Epithelial cell of esophagus (primary cell): ENCODE measurements at regions not wholly inside any gene's neighbourhood (a gene's known extent, or its start where the extent isn't known, plus 50 kb on each side); places are given as distances from the start of the nearest gene placed in this dataset.

Experiments
- DNase-seq: peaks from one replicate; pipeline ENCODE4 v3.0.0; 2010; ENCODE audit warnings: low read depth
- H3K4me3 ChIP-seq: 2 replicates; pipeline ENCODE4 v1.5.1; 2011; ENCODE audit warnings: mild to moderate bottlenecking, low read length, control low read depth
- CTCF ChIP-seq: IDR thresholded peaks from 2 replicates; pipeline ENCODE4 v1.5.1; 2011; ENCODE audit warnings: low read depth, mild to moderate bottlenecking, low read length, control low read depth, inconsistent platforms; ENCODE audit not compliant: insufficient read depth; ENCODE audit errors: missing control alignments

- no peak overlapping the region for H3K4me3 ChIP-seq
- no peak for DNase-seq
- no peak for TF ChIP-seq CTCF
Measured at GRCh38 chr1:60763741-60764140, 318.6 kb upstream of the NFIA start.

- no peak overlapping the region for H3K4me3 ChIP-seq
- DNase-seq = peak; percentile 3
- TF ChIP-seq CTCF = no peak
Measured at GRCh38 chr1:60762911-60763310, 319.4 kb upstream of the NFIA start.

- peak; percentile 63 for DNase-seq
- no peak overlapping the region for H3K4me3 ChIP-seq
- no peak for TF ChIP-seq CTCF
Measured at GRCh38 chr1:60762176-60762575, 320.2 kb upstream of the NFIA start.

- TF ChIP-seq CTCF = no peak
- no peak for DNase-seq
- no peak overlapping the region for H3K4me3 ChIP-seq
Measured at GRCh38 chr1:60759291-60759690, 323.1 kb upstream of the NFIA start.

- no peak for TF ChIP-seq CTCF
- no peak for DNase-seq
- no peak overlapping the region for H3K4me3 ChIP-seq
Measured at GRCh38 chr1:60757485-60757884, 324.9 kb upstream of the NFIA start.

- H3K4me3 ChIP-seq = no peak overlapping the region
- no peak for TF ChIP-seq CTCF
- no peak for DNase-seq
Measured at GRCh38 chr1:60753036-60753900, 329.1 kb upstream of the NFIA start.

GRCh38 chr1:60751306-60751705, 331.1 kb upstream of the NFIA start:
- no peak for DNase-seq
- no peak for TF ChIP-seq CTCF
- H3K4me3 ChIP-seq = no peak overlapping the region
